CD14-positive monocyte (primary cell): ENCODE measurements at regions not wholly inside any gene's neighbourhood (a gene's known extent, or its start where the extent isn't known, plus 50 kb on each side); places are given as distances from the start of the nearest gene placed in this dataset.

Source experiments
- DNase-seq, 3 donors: peaks; one replicate each; pipeline ENCODE4 v3.0.0-alpha.2; 2011 to 2022
- H2AFZ ChIP-seq: 2 replicates; pipeline ENCODE4 v1.6.0; 2012; ENCODE audit warnings: mild to moderate bottlenecking, low read depth, low read length, inconsistent platforms; ENCODE audit not compliant: insufficient read depth, poor library complexity, severe bottlenecking
- H3K27ac ChIP-seq, 2 donors: 1 replicate in 1 of 2; 2 replicates in 1 of 2; pipeline ENCODE4 v1.5.1; 2012 to 2013; ENCODE audit warnings: low read length in 2 of 2, control low read depth in 1 of 2, inconsistent platforms in 1 of 2, low read depth in 1 of 2, mild to moderate bottlenecking in 1 of 2
- H3K27me3 ChIP-seq, 2 donors: one replicate each; pipeline versions ENCODE4 v1.6.0 to v1.6.1; 2011 to 2013; ENCODE audit warnings: low read length in 2 of 2; ENCODE audit not compliant: control insufficient read depth in 2 of 2, insufficient read depth in 2 of 2
- H3K36me3 ChIP-seq, 2 donors: replicated peaks in 1 of 2; 1 replicate in 1 of 2; 2 replicates in 1 of 2; pipeline versions ENCODE4 v1.5.1 to v1.6.1; 2012 to 2013; ENCODE audit warnings: low read length in 2 of 2, control low read depth in 1 of 2, inconsistent platforms in 1 of 2, mild to moderate bottlenecking in 1 of 2; ENCODE audit not compliant: insufficient read depth in 2 of 2, control insufficient read depth in 1 of 2
- H3K4me1 ChIP-seq, 2 donors: 1 replicate in 1 of 2; 2 replicates in 1 of 2; pipeline versions ENCODE4 v1.5.1 to v1.6.1; 2012 to 2013; ENCODE audit warnings: low read length in 2 of 2, control low read depth in 1 of 2, inconsistent platforms in 1 of 2, mild to moderate bottlenecking in 1 of 2, moderate library complexity in 1 of 2; ENCODE audit not compliant: insufficient read depth in 2 of 2, control insufficient read depth in 1 of 2
- H3K4me2 ChIP-seq: replicated peaks from 2 replicates; pipeline ENCODE3; 2012; ENCODE audit warnings: low read length, moderate library complexity, mild to moderate bottlenecking; ENCODE audit not compliant: poor library complexity, severe bottlenecking; ENCODE audit errors: extremely low read depth
- H3K4me3 ChIP-seq, 3 experiments: fragments of 200-600 bp in 1 of 3; sonication (generic) in 1 of 3; replicated peaks in 1 of 3; 1 replicate in 2 of 3; 2 replicates in 1 of 3; pipeline ENCODE4 v1.5.1; 2011 to 2013; ENCODE audit warnings: low read length in 3 of 3, mild to moderate bottlenecking in 3 of 3, control low read depth in 2 of 3, low read depth in 2 of 3, inconsistent platforms in 1 of 3, moderate library complexity in 1 of 3
- H3K79me2 ChIP-seq: 2 replicates; pipeline ENCODE4 v1.6.0; 2012; ENCODE audit warnings: mild to moderate bottlenecking, control low read depth, inconsistent platforms, low read length, moderate library complexity; ENCODE audit not compliant: insufficient read depth
- H3K9ac ChIP-seq: 2 replicates; pipeline ENCODE4 v1.6.0; 2017; ENCODE audit warnings: low read length, mild to moderate bottlenecking; ENCODE audit not compliant: insufficient read depth, poor library complexity, severe bottlenecking
- H3K9me3 ChIP-seq, 2 donors: replicated peaks in 1 of 2; 1 replicate in 1 of 2; 2 replicates in 1 of 2; pipeline versions ENCODE4 v1.5.1 to v1.6.1; 2012 to 2013; ENCODE audit warnings: low read length in 2 of 2, control low read depth in 1 of 2; ENCODE audit not compliant: control insufficient read depth in 1 of 2, insufficient read depth in 1 of 2
- H4K20me1 ChIP-seq: 2 replicates; pipeline ENCODE4 v1.6.0; 2012; ENCODE audit warnings: mild to moderate bottlenecking, low read length, control low read depth, moderate library complexity; ENCODE audit not compliant: insufficient read depth
- H3K27ac Mint-ChIP-seq, 7 donors: one replicate each; pipeline ENCODE4 v1.8.0; 2020; ENCODE audit warnings: mild to moderate bottlenecking in 7 of 7, mixed read lengths in 7 of 7, moderate library complexity in 6 of 7, inconsistent platforms in 2 of 7
- H3K27me3 Mint-ChIP-seq, 3 donors: one replicate each; pipeline ENCODE4 v1.8.0; 2021 to 2022; ENCODE audit warnings: low read depth in 3 of 3, mild to moderate bottlenecking in 3 of 3, mixed read lengths in 3 of 3, moderate library complexity in 3 of 3, inconsistent platforms in 1 of 3
- H3K36me3 Mint-ChIP-seq, 2 donors: one replicate each; pipeline ENCODE4 v1.8.0; 2020; ENCODE audit warnings: mixed read lengths in 2 of 2, inconsistent platforms in 1 of 2, mild to moderate bottlenecking in 1 of 2
- H3K4me1 Mint-ChIP-seq: one replicate; pipeline ENCODE4 v1.8.0; 2020; ENCODE audit warnings: mild to moderate bottlenecking, mixed read lengths
- H3K4me3 Mint-ChIP-seq, 2 donors: one replicate each; pipeline ENCODE4 v1.8.0; 2020; ENCODE audit warnings: mild to moderate bottlenecking in 2 of 2, mixed read lengths in 2 of 2, moderate library complexity in 1 of 2
- H3K9me3 Mint-ChIP-seq, 7 donors: one replicate each; pipeline ENCODE4 v1.8.0; 2020 to 2022; ENCODE audit warnings: mixed read lengths in 7 of 7, mild to moderate bottlenecking in 6 of 7, moderate library complexity in 6 of 7, inconsistent platforms in 2 of 7
- WGBS: methylation state at CpG from one replicate; pipeline ENCODE4 v1.1.5; 2013; ENCODE audit warnings: missing lambda C conversion rate; ENCODE audit not compliant: insufficient coverage; 5-methylcytosine and 5-hydroxymethylcytosine counted together
- intact Hi-C, 2 donors: fragments of 100-400 bp; cut with micrococcal nuclease; formaldehyde crosslinking; loops; one replicate each; pipeline versions ENCODE4 v1.15.0 to v1.15.1; 2023
- TF ChIP-seq, protein P1 (sequence below): fragments of 200-600 bp; IDR thresholded peaks from one replicate; pipeline ENCODE4 v1.8.0; 2022; ENCODE audit warnings: antibody characterized with exemption, mild to moderate bottlenecking

DNA sequence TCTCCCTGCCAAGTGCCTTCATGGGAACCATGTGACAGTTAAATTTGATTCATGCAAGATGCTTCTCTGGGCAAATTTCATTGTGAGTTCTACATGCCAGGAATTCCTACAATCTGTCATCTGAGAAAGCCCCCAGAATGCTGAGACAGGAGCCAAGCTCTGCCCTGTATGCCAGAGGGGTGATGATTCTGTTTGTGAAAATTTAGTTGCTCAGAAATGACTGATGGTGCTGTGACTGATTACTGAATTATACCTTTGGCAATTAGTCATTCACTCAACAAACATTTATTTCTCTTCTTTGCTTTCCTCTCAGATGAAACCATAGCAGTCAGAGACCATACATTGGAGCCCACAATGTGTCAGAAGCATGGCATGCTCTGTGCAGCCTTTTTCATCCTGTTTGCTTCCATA lies 69.0 kb upstream of the ZBED5 start:
- Mint-ChIP-seq H3K27ac (no peak overlapping the region), H3K4me3 (no peak overlapping the region), H3K36me3 (peaks cover 0 to 7% of the 10 kb centered on the region in 2 donors), H3K27me3 (peaks cover 32 to 50% (median 38%) of the 10 kb centered on the region in 3 donors), H3K9me3 (peaks cover 0 to 6% (median 0%) of the 10 kb centered on the region in 7 donors), H3K4me1 (peaks cover 8% of the 10 kb centered on the region)
- TF ChIP-seq, protein P1, sequence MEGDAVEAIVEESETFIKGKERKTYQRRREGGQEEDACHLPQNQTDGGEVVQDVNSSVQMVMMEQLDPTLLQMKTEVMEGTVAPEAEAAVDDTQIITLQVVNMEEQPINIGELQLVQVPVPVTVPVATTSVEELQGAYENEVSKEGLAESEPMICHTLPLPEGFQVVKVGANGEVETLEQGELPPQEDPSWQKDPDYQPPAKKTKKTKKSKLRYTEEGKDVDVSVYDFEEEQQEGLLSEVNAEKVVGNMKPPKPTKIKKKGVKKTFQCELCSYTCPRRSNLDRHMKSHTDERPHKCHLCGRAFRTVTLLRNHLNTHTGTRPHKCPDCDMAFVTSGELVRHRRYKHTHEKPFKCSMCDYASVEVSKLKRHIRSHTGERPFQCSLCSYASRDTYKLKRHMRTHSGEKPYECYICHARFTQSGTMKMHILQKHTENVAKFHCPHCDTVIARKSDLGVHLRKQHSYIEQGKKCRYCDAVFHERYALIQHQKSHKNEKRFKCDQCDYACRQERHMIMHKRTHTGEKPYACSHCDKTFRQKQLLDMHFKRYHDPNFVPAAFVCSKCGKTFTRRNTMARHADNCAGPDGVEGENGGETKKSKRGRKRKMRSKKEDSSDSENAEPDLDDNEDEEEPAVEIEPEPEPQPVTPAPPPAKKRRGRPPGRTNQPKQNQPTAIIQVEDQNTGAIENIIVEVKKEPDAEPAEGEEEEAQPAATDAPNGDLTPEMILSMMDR, result no peak
- Histone ChIP-seq H3K4me2 (no peak overlapping the region), H3K4me1 (peaks cover 9 to 14% of the 10 kb centered on the region in 2 donors), H3K27me3 (peaks cover 17 to 40% of the 10 kb centered on the region in 2 donors), H3K79me2 (no peaks in the 10 kb centered on the region), H2AFZ (no peak overlapping the region), H3K9me3 (no peaks in the 10 kb centered on the region), H3K27ac (no peak overlapping the region), H3K9ac (no peak overlapping the region), H4K20me1 (no peaks in the 10 kb centered on the region), H3K36me3 (no peaks in the 10 kb centered on the region), H3K4me3 (no peak overlapping the region)
- intact Hi-C loops, result loop anchor here in 1 of 2 donors (5.0 kb wide), 1 partner anchor 50 kb away; no protein-coding TSS in a partner anchor
- DNase-seq, result no peak

DNA sequence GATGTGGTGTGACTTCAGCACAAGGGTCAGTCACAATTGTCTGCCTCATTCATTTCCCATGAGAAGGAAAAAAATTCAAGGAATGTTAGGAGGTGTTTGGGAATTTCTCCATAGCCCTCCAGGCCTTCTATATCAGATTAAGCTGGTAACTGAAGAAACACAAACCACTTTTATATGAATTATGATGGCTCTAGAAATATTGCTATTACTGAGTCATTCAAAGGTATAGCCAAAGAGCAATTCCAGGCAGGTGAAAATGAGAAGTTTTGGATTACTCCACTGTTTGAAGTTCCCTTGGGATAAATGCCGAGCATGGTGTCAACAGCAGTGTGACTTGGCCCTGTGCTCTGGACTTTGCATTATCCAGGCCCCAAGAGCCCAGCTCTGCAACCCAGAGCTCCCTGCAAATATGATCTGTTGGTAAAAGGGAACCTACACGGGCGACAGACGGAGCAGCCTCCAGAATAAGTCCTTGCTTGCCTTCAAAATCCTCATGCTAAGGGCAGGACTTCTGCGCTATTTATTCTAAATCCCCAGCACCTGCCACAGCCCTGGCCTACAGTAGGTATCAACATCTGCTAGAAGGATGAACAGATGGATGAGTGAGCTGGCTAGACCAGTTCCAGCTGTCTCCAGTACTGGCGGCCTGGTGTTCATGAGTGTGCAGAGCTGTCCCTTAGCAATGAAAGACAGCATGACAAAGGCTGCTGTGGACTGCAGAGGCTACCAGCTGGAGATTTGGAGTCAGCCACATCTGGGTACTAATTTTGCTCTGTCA lies 67.5 kb upstream of the ZBED5 start:
- no peaks in the 10 kb centered on the region for H3K36me3 ChIP-seq
- Mint-ChIP-seq H3K27ac (no peak overlapping the region), H3K9me3 (peaks cover 0 to 6% (median 0%) of the 10 kb centered on the region in 7 donors), H3K27me3 (peaks cover 21 to 37% (median 27%) of the 10 kb centered on the region in 3 donors), H3K36me3 (peaks cover 0 to 5% of the 10 kb centered on the region in 2 donors), H3K4me1 (peaks cover 8% of the 10 kb centered on the region), H3K4me3 (no peak overlapping the region)
- no peak for DNase-seq
- H2AFZ ChIP-seq, result no peak overlapping the region
- WGBS, result 100% methylated on average over 1 of the region's 6 CpGs
- no peak overlapping the region for H3K9ac ChIP-seq
- no peak overlapping the region for H3K4me3 ChIP-seq
- no peak overlapping the region for H3K27ac ChIP-seq
- H4K20me1 ChIP-seq, result no peaks in the 10 kb centered on the region
- H3K9me3 ChIP-seq, result no peaks in the 10 kb centered on the region
- H3K27me3 ChIP-seq, result peaks cover 14 to 28% of the 10 kb centered on the region in 2 donors
- peaks cover 2 to 6% of the 10 kb centered on the region in 2 donors for H3K4me1 ChIP-seq
- TF ChIP-seq, protein P1, result no peak
- intact Hi-C loops, result loop anchor here in 1 of 2 donors (5.0 kb wide), 1 partner anchor 48 kb away; no protein-coding TSS in a partner anchor
- H3K79me2 ChIP-seq, result no peaks in the 10 kb centered on the region
- no peak overlapping the region for H3K4me2 ChIP-seq
